Neural progenitor cell (in vitro differentiated cells): ENCODE measurements at regions not wholly inside any gene's neighbourhood (a gene's known extent, or its start where the extent isn't known, plus 50 kb on each side); places are given as distances from the start of the nearest gene placed in this dataset.

ENCODE experiments used
- DNase-seq: peaks from one replicate; pipeline ENCODE4 v3.0.0-alpha.2; 2016; ENCODE audit warnings: low spot score
- H2AFZ ChIP-seq: fragments of 200-600 bp; sonication (generic); replicated peaks from 2 replicates; pipeline ENCODE4 v1.6.1; 2016; ENCODE audit warnings: antibody characterized with exemption
- H3F3A ChIP-seq: fragments of 200-600 bp; sonication (generic); 2 replicates; pipeline ENCODE4 v1.6.1; 2016; ENCODE audit warnings: antibody characterized with exemption, low read depth
- H3K27ac ChIP-seq: fragments of 200-600 bp; sonication (generic); 2 replicates; pipeline ENCODE4 v1.5.1; 2016; ENCODE audit warnings: mild to moderate bottlenecking
- H3K27me3 ChIP-seq: fragments of 200-600 bp; sonication (generic); 2 replicates; pipeline ENCODE4 v1.6.1; 2016; ENCODE audit warnings: mild to moderate bottlenecking, moderate library complexity
- H3K36me3 ChIP-seq: fragments of 200-600 bp; sonication (generic); 2 replicates; pipeline ENCODE4 v1.5.1; 2016
- H3K4me1 ChIP-seq: fragments of 200-600 bp; sonication (generic); 2 replicates; pipeline ENCODE4 v1.6.1; 2016; ENCODE audit warnings: mixed run types
- H3K4me2 ChIP-seq: fragments of 200-600 bp; sonication (generic); 2 replicates; pipeline ENCODE4 v1.6.1; 2016
- H3K4me3 ChIP-seq: fragments of 200-600 bp; sonication (generic); 2 replicates; pipeline ENCODE4 v1.5.1; 2016
- H3K79me2 ChIP-seq: fragments of 200-600 bp; sonication (generic); 2 replicates; pipeline ENCODE4 v1.6.1; 2016; ENCODE audit warnings: low read depth
- H3K9ac ChIP-seq: fragments of 200-600 bp; sonication (generic); 2 replicates; pipeline ENCODE4 v1.6.1; 2016
- H3K9me3 ChIP-seq: fragments of 200-600 bp; sonication (generic); 2 replicates; pipeline ENCODE4 v1.5.1; 2016; ENCODE audit warnings: low read depth
- H4K20me1 ChIP-seq: fragments of 200-600 bp; sonication (generic); 2 replicates; pipeline ENCODE4 v1.6.1; 2016; ENCODE audit warnings: low read depth
- H3K27ac Mint-ChIP-seq: 3 replicates; pipeline ENCODE4 v1.8.0; 2021; ENCODE audit warnings: mixed read lengths
- H3K27me3 Mint-ChIP-seq: 2 replicates; pipeline ENCODE4 v1.8.0; 2022; ENCODE audit warnings: low read depth, mild to moderate bottlenecking, inconsistent platforms, moderate library complexity, mixed read lengths; ENCODE audit not compliant: insufficient read depth
- H3K36me3 Mint-ChIP-seq: 3 replicates; pipeline ENCODE4 v1.8.0; 2021; ENCODE audit warnings: mixed read lengths
- H3K4me1 Mint-ChIP-seq: 3 replicates; pipeline ENCODE4 v1.8.0; 2021; ENCODE audit warnings: mixed read lengths
- H3K4me3 Mint-ChIP-seq: 3 replicates; pipeline ENCODE4 v1.8.0; 2021; ENCODE audit warnings: mild to moderate bottlenecking, moderate library complexity, mixed read lengths
- H3K9me3 Mint-ChIP-seq: 3 replicates; pipeline ENCODE4 v1.8.0; 2020; ENCODE audit warnings: mixed read lengths
- EZH2 ChIP-seq: fragments of 200-600 bp; sonication (generic); IDR thresholded peaks from 2 replicates; pipeline ENCODE4 v1.6.1; 2017; ENCODE audit warnings: antibody characterized with exemption, mild to moderate bottlenecking, moderate library complexity
- EZH2phosphoT487 ChIP-seq: fragments of 200-600 bp; sonication (generic); IDR thresholded peaks from 2 replicates; pipeline ENCODE4 v1.6.1; 2017; ENCODE audit warnings: antibody characterized with exemption
- TF ChIP-seq, protein P1 (sequence below): fragments of 200-600 bp; sonication (generic); IDR thresholded peaks from 2 replicates; pipeline ENCODE4 v1.5.1; 2017; ENCODE audit warnings: antibody characterized with exemption, mild to moderate bottlenecking

GRCh38 chr16:87229230-87230188, 87.7 kb downstream of the C16orf95 start:
- no peak for TF ChIP-seq EZH2phosphoT487
- TF ChIP-seq, protein P1, sequence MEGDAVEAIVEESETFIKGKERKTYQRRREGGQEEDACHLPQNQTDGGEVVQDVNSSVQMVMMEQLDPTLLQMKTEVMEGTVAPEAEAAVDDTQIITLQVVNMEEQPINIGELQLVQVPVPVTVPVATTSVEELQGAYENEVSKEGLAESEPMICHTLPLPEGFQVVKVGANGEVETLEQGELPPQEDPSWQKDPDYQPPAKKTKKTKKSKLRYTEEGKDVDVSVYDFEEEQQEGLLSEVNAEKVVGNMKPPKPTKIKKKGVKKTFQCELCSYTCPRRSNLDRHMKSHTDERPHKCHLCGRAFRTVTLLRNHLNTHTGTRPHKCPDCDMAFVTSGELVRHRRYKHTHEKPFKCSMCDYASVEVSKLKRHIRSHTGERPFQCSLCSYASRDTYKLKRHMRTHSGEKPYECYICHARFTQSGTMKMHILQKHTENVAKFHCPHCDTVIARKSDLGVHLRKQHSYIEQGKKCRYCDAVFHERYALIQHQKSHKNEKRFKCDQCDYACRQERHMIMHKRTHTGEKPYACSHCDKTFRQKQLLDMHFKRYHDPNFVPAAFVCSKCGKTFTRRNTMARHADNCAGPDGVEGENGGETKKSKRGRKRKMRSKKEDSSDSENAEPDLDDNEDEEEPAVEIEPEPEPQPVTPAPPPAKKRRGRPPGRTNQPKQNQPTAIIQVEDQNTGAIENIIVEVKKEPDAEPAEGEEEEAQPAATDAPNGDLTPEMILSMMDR, result no peak
- TF ChIP-seq EZH2, result no peak
- H3K27me3 Mint-ChIP-seq, result peaks cover 8% of the 10 kb centered on the region
- no peak for DNase-seq
- Histone ChIP-seq H4K20me1 (no peaks in the 10 kb centered on the region), H3K79me2 (no peaks in the 10 kb centered on the region), H3K9me3 (no peaks in the 10 kb centered on the region), H3F3A (no peaks in the 10 kb centered on the region), H3K9ac (no peak overlapping the region), H3K27me3 (no peaks in the 10 kb centered on the region), H3K4me1 (no peaks in the 10 kb centered on the region), H2AFZ (no peak overlapping the region), H3K36me3 (no peaks in the 10 kb centered on the region), H3K4me2 (no peak overlapping the region), H3K27ac (no peak overlapping the region), H3K4me3 (no peak overlapping the region)
- peaks cover 3% of the 10 kb centered on the region for H3K9me3 Mint-ChIP-seq
- no peak overlapping the region for H3K4me3 Mint-ChIP-seq
- H3K36me3 Mint-ChIP-seq, result no peaks in the 10 kb centered on the region
- H3K4me1 Mint-ChIP-seq, result peaks cover 3% of the 10 kb centered on the region
- H3K27ac Mint-ChIP-seq, result no peak overlapping the region

DNA sequence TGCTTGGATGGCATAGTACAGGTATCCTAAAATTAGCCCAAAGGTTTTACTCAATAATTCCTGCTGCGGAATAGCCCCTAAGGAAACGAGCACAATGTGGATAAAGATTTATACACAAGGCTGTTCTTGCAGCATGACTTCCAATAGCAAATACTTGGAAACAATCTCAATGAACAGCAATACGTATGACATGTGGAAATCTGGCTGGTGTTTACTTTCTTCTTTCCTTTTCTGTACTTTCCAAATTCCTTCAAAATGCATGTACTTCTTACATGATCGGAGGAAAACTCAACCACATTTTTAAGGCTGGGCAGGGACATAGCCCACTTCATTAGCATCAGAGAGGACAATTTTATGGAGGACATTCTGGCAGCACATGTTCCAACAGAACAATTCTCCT, 86.6 kb downstream of the C16orf95 start:
- Mint-ChIP-seq H3K4me1 (peaks cover 3% of the 10 kb centered on the region), H3K27me3 (peaks cover 8% of the 10 kb centered on the region), H3K4me3 (no peak overlapping the region), H3K9me3 (peaks cover 3% of the 10 kb centered on the region), H3K27ac (no peak overlapping the region), H3K36me3 (no peaks in the 10 kb centered on the region)
- TF ChIP-seq, protein P1, result no peak
- TF ChIP-seq EZH2, result no peak
- TF ChIP-seq EZH2phosphoT487, result no peak
- Histone ChIP-seq H3K79me2 (no peaks in the 10 kb centered on the region), H4K20me1 (no peaks in the 10 kb centered on the region), H3K4me3 (no peak overlapping the region), H2AFZ (no peak overlapping the region), H3F3A (no peaks in the 10 kb centered on the region), H3K9me3 (no peaks in the 10 kb centered on the region), H3K4me1 (no peaks in the 10 kb centered on the region), H3K36me3 (no peaks in the 10 kb centered on the region), H3K27me3 (no peaks in the 10 kb centered on the region), H3K9ac (no peak overlapping the region), H3K4me2 (no peak overlapping the region), H3K27ac (no peak overlapping the region)
- no peak for DNase-seq

- peaks cover 10% of the 10 kb centered on the region for H3K27me3 Mint-ChIP-seq
- Histone ChIP-seq H3K9ac (no peak overlapping the region), H3K27me3 (no peaks in the 10 kb centered on the region)
Measured at GRCh38 chr16:87231295-87231694, 85.9 kb downstream of the C16orf95 start.

More at GRCh38 chr16:87231295-87231694, 85.9 kb downstream of the C16orf95 start:
- H3F3A ChIP-seq, result no peaks in the 10 kb centered on the region
- H3K4me1 ChIP-seq, result no peaks in the 10 kb centered on the region
- H3K27ac ChIP-seq, result no peak overlapping the region
- H3K36me3 Mint-ChIP-seq, result no peaks in the 10 kb centered on the region
- no peaks in the 10 kb centered on the region for H3K9me3 ChIP-seq
- TF ChIP-seq, protein P1, result no peak
- TF ChIP-seq EZH2, result no peak
- H3K4me1 Mint-ChIP-seq, result peaks cover 3% of the 10 kb centered on the region
- H3K79me2 ChIP-seq, result no peaks in the 10 kb centered on the region
- no peaks in the 10 kb centered on the region for H3K36me3 ChIP-seq
- H4K20me1 ChIP-seq, result no peaks in the 10 kb centered on the region
- DNase-seq, result no peak
- no peak overlapping the region for H3K4me3 Mint-ChIP-seq
- peaks cover 3% of the 10 kb centered on the region for H3K9me3 Mint-ChIP-seq
- no peak overlapping the region for H3K27ac Mint-ChIP-seq
- H2AFZ ChIP-seq, result no peak overlapping the region
- H3K4me3 ChIP-seq, result no peak overlapping the region
- H3K4me2 ChIP-seq, result no peak overlapping the region
